Left colon (tissue), 2 donors: ENCODE measurements at regions not wholly inside any gene's neighbourhood (a gene's known extent, or its start where the extent isn't known, plus 50 kb on each side); places are given as distances from the start of the nearest gene placed in this dataset.
"Not testable (repeated sequence)": the region's sequence is repeated elsewhere in the genome, so short reads cannot be mapped to it uniquely, and the experiment has no call there.

Experiments
- ATAC-seq: fragments of 200-7000 bp; cut with Tn5 transposase; one replicate; pipeline ENCODE4 v1.9.1; 2020; ENCODE audit warnings: mild to moderate bottlenecking, moderate library complexity
- DNase-seq, 2 donors: peaks; one replicate each; pipeline ENCODE4 v3.0.0-alpha.2; 2020
- intact Hi-C, 2 donors: fragments of 100-400 bp; cut with DNase I in 1 of 2; cut with micrococcal nuclease in 1 of 2; formaldehyde crosslinking; loops; one replicate each; pipeline versions ENCODE4 v1.11.2 to v1.14.0; 2022; cut with DNase I, micrococcal nuclease
- donor health status: DM: no; HTN: no; CAD: no.
- donor health status: DM: yes; HTN: yes; CAD: no.

DNA sequence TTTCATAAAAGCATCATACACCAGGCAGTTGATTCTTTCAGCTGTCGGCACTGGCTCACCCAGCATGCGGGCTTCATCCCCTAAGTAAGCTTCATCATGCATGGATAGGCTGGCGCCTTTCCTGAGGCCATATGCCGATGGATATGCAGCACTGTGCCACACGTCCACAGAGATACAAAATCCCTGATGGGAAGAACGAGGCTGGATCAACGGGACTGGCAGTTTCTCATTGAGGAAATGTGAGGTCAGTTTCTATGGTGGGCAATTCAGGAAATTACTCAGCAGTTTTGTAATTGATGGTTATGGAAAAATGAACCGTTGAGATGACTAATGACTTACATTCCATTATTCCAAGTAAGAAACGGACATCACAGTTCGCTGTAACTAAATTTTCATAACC is 453.8 kb downstream of the TMEM121 start:
- intact Hi-C loops, result no loop called here
- DNase-seq, result no peak
- no peak for ATAC-seq

DNA sequence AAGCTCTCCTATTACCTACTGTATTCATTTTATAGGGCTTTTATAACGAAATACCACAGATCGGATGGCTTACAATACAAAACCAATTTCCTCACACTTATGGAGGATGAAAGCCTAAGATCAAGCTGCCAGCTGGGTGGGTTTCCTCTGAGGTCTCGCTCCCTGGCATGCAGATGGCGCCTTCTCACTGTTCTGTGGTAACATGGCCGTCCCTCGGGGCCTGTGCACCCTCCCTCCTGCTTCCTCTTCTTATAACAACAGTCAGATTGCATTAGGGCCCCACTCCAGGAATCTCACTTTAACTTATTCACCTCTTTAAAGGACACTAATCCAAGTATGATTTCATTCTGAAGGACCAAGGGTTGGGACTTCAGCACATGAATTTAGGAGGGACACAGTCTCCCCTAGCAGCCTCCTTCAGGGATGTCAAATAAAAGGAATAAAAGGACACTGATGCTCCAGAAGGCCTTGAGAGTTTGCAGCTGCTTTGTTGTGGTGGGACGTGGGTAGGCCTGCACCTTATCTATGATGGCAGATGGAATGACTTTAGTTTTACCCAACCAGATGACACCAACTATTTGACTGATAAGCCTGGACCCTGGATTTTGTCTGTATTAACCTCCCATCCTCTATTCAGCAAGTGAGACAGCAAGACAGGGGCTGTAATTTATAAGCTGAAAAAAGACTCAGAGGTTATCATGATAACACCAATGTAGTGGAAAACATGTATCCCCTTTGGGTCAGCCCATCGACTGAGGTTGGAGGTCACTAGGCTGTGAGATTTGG is 455.3 kb downstream of the TMEM121 start:
- not testable (repeated sequence) for ATAC-seq

DNA sequence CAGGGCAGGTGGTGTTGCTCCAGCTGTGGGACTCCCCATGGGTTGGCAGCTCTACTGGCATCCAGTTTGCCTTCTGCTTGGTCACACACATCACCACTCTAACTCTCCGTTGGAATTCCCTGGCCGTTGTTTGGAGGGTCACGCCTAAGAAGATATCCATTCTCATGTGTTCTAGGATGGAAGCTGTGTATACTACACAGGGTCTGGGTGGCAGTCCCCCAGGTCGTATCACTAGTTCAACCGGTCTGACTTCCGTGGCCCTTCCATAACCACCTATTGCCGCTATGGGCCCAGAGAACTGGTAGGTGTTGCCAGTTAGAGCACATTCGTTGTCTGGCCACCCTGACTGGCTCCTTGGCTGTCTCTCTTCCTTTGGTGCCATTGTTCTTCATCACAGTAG is 456.3 kb downstream of the TMEM121 start:
- DNase-seq (no peak), ATAC-seq (no peak)
- intact Hi-C loops, result no loop called here

More for the DNA sequence above, 455.3 kb downstream of the TMEM121 start:
- intact Hi-C loops, DNase-seq: not testable (repeated sequence)

DNA sequence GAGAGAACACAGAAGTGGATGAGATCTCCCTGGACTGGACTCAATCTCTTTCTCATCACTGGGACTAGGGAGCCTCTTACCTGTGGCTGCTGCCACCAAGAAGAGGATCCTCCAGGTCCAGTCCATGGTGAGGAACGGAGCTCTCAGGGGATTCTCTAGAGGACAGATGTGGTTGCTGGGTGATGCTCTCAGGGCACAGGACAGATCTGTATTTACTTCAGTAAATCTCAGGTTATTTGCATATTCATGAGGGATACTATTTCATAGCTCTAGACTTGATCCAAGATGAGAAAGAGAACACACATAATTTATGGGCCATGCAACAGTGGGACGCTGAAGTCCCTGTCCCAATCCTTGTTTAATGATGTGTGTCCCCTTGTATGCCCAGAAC is 460.5 kb downstream of the TMEM121 start:
- no peak for DNase-seq
- no peak for ATAC-seq
- intact Hi-C loops, result no loop called here

DNA sequence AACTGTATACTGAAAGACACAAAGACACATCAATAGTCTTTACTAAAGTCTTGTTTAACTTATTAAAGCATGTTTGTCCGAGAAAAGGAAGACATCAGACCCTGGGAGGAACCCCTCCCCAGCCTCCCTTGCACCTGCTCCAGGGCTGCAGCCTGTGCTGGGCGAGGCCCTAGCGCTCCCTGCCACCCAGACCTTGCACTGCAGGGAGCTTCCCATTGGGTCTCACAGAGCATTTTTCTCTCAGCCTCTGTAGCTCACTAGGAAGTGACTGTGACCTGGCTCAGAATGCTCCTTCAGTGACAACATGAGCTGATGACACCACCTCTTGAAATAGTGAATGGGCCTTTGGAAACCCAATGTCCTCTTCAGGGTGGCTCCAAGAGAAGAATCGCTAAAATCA is 461.2 kb downstream of the TMEM121 start:
- intact Hi-C loops, result no loop called here
- no peak for ATAC-seq
- DNase-seq, result no peak

DNA sequence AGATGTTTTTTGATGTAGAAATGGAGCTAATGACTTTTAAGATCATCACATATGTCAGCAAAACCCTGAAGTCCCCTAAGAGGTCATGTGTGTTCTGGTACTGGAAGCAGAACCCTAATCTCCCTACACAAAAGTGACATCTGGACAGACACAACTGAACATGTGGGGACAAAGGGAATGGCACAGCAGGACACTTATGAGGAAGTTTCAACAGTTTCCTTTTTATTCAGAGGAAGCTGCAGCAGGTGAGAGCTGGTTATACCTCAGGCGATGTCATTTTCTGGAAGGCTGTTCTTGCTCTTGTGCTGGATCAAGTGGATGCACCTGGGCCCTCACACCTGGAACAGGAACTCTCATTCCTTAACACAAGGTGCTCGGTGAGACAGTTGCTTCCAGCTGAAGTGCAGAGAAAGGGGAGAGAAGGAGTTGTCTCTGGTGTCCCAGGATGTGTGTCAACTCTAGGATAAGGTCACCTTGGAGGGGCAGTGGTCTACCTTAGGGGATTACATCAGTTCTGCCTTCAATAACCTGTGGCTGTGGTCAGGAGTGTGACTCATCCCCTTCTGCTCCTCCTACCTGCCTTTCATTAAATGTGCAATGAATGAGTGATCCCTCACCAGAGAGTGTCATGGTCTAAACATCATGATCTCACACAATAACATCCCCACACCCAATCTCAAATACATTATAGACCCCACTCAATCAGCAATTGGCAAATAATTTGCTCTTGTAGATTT is 463.4 kb downstream of the TMEM121 start:
- DNase-seq (no peak), ATAC-seq (no peak)
- intact Hi-C loops, result no loop called here

DNA sequence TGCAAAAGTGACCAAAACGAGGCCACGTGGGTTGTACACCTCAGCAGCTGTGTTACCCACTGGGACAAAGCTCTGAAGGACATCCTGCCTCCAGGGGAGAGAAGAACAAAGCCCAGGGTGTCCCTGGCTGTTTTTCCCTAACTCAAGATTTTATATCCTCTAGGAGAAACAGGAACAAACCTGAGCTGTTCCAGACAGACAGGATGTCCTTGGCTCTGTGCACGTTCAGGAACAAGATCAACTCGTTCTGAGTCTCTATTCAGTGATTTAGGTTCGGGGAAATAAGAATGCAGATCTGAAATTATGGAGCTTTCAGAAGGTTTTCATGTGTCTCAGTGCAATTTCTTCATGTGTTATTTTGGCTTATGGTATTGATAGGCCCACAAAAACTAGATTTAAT is 465.3 kb downstream of the TMEM121 start:
- DNase-seq, intact Hi-C loops: not testable (repeated sequence)

DNA sequence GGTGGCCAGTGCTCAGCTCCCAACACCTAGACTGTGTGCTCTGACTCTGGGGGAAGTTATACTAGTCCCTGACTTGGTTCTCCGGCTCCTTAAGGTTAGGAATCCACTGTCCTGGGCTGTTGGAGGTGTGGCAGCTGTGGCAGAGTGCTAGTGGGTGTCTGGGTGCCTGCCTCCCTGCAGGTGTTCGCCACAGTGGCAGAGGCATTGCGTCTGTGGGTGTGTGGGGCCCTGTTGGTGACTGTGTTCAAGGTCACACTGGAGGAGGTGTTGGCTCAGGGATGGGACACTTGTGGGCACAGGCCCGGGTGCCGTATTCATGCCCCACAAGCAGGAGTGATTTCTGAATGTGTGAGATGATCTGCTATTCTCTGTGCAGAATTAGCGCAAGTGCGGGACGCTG is 467.4 kb downstream of the TMEM121 start:
- intact Hi-C loops, result no loop called here
- no peak for DNase-seq

More for the DNA sequence above, 465.3 kb downstream of the TMEM121 start:
- ATAC-seq, result not testable (repeated sequence)

DNA sequence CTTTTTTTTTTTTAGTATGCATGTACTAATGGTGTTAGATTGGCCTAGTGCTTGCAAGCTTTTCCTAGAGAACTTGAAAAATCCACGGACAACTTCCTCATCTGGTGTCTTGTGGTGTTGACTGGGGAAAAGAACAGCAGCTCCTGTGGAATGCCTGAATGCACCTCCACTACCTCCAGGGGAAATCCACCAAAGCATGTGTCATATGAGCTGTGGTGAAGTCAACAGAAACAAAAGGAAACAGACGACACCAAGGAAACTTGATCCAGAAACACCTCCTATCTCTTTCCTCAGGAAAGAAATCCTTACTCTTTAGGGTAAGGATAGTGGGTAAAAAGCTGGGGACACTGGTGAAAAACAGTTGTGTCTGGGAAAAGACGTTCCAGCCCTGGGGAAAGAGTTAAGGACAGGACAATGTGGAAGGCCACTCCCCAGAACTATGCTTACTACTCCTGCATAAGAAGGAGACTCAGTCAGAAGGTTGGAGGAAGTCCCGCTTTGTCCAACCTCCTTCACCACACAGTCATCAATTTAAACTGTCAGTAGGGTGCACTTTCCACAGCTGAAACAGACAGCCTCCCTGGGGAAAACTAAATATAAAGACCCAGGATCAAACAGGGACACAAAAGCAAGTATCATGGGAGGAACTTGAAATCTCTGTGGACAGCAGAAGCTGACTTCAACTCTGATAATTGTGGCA is 468.8 kb downstream of the TMEM121 start:
- ATAC-seq, intact Hi-C loops, DNase-seq: not testable (repeated sequence)

More for the DNA sequence above, 467.4 kb downstream of the TMEM121 start:
- ATAC-seq, result no peak

DNA sequence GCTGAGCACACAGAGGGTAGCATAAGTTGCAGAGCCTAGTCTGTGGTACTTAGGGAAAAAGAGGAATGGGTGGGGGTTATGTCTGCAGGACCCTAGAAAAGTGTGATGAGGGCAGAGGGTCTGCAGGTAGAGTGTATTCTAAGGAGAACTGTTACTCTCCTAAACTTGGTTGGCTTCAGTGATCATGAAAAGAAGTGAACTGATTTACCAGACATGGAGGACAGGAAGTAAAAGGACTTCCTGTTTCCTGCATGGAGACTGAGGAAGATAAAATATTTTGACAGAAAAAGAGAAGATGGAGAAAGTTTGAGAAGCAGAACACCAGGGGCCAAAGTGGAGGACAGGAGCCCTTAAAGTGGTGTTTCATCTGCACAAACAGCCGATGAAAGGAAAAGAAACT is 472.2 kb downstream of the TMEM121 start:
- intact Hi-C loops, DNase-seq, ATAC-seq: not testable (repeated sequence)

DNA sequence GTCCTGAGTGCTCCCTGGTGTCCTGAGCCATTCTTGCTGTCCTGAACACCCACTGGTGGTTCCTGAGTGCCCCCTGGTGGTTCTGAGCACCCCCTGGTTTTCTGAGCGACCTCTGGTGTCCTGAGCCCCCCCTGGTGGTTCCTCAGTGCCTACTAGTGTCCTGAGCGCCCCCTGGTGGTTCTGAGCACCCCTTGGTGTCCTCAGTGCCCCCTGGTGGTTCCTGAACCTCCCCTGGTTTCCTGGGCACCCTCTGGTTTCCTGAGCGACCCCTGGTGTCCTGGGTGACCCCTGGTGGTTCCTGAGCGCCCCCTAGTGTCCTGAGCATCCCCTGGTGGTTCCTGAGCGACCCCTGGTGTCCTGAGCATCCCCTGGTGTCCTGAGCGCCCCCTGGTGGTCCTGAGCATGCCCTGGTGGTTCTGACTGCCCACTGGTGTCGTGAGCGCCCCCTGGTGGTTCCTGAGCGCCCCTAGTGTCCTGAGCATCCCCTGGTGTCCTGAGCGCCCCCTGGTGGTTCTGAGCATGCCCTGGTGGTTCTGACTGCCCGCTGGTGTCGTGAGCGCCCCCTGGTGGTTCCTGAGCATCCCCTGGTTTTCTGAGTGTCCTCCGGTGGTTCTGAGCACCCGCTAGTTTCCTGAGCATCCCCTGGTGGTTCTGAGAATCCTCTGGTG is 473.1 kb downstream of the TMEM121 start:
- peak; percentile 56 for ATAC-seq
- DNase-seq, result peak; percentile 38 to 78
- intact Hi-C loops, result no loop called here

DNA sequence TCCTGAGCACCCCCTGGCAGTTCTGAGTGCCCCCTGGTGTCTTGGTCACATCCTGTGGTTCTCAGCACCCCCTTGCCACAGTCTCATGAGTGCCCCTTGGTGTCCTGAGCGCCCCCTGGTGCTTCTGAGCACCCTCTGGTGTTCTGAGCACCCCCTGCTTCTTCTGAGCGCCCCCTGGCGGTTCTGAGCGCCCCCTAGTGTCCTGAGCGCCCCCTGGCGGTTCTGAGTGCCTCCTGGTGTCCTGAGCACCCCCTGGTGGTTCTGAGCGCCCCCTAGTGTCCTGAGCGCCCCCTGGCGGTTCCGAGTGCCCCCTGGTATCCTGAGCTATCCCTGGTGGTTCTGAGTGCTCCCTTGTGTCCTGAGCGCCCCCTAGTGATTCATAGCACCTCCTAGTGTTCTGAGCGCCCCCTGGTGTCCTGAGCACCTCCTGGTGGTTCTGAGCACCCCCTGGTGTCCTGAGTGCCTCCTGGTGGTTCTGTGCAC is 473.7 kb downstream of the TMEM121 start:
- intact Hi-C loops, ATAC-seq, DNase-seq: not testable (repeated sequence)

DNA sequence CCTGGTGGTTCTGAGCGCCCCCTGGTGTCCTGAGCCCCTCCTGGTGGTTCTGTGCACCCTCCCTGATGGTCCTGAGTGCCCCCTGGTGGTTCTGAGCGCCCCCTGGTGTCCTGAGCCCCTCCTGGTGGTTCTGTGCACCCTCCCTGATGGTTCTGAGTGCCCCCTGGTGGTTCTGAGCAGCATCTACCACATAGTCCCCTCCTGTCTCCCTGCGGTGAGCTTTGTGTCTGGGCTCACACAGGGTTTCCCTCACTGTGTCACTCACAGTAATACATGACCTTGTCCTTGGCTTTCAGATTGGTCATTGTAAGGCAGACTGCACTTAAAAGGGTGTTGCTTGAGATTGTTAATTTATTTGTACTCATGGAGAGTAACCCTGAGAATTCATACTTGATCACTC is 474.9 kb downstream of the TMEM121 start:
- ATAC-seq, DNase-seq, intact Hi-C loops: not testable (repeated sequence)

DNA sequence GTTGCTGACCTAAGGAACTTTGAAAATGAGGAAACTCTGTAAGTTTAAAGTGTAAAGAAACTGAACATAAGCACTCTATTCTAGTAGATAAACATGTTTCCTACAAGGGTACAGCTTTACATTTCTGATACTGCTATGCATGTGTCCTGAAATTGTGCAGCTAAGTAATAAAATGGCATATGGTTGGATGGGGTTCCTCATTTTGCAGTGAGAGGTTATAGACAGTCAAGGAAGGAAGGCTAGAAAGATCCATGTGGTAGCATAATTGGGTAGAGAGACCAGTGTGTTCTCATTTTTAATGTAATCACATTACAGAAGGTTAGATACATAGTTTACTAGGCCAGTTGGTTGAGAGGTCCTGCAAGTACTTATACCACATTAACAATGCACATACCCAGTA is 477.0 kb downstream of the TMEM121 start:
- no peak for ATAC-seq
- DNase-seq, result no peak
- intact Hi-C loops, result no loop called here

DNA sequence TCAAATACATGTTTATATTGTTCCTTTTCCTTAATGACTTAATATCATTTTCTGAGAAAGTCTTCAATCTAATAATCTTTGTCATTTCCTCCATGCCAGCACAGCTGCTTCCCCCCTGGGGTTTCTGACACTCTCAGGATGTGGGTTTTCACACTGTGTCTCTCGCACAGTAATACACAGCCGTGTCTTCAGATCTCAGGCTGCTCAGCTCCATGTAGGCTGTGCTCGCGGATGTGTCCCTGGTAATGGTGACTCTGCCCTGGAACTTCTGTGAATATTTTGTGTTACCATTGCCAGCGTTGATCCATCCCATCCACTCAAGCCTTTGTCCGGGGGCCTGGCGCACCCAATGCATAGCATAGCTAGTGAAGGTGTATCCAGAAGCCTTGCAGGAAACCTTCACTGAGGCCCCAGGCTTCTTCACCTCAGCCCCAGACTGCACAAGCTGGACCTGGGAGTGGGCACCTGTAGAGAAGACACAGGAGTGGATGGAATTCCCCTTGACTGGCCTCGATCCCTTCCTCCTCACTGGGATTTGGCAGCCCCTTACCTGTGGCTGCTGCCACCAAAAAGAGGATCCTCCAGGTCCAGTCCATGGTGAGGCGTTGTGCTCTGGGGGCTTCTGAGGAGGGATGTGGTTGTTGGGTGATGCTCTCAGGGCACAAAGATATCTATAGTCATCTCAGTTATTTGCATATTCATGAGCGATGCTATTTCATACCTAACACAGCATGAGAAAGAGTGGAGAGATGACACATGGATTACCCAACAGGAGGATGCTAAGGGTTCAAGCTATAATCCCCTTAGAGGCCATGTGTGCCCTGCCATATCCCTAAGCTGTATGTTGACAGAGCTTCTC is 478.8 kb downstream of the TMEM121 start:
- intact Hi-C loops, result not testable (repeated sequence)
- ATAC-seq (peak; percentile 9), DNase-seq (peak in 1 of 2 donors; percentile 20)

DNA sequence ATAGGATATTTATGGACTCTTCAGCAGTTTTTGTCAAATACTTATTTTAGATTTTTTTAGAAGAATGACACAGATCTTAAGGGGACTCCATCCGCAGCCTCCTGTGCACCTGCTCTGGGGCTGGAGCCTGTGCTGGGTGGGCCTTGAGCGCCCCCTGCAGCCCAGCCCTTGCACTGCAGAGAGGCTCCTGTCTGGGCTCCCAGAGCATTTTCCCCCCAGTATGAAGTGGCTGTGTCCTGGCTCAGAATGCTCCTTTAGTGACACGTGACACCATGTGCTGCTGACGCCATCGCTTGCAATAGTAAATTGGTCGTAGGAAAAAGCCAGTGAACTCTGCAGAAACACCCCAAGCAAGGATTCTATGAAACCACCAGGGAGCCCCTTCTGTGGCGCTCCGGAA is 479.7 kb downstream of the TMEM121 start:
- DNase-seq, ATAC-seq, intact Hi-C loops: not testable (repeated sequence)

DNA sequence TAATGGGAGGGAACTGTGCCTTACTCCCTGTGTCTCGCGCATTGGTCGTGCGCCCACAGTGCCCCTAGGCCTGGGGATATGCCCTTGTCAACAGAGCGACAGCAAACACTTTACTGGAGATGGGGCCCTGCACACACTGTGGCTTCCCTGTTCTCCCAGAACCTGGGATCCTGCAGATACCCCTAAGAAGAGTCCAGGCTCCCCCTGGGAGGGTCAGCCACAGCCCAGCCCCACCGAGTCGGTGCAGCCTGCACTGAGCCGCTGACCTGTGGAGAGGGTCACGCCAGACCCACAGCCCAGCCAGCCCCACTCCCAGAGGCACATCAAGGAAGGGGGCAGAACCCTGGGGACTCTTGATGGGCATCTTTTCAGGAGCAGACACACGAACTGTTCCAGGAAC is 480.3 kb downstream of the TMEM121 start:
- DNase-seq, ATAC-seq, intact Hi-C loops: not testable (repeated sequence)

DNA sequence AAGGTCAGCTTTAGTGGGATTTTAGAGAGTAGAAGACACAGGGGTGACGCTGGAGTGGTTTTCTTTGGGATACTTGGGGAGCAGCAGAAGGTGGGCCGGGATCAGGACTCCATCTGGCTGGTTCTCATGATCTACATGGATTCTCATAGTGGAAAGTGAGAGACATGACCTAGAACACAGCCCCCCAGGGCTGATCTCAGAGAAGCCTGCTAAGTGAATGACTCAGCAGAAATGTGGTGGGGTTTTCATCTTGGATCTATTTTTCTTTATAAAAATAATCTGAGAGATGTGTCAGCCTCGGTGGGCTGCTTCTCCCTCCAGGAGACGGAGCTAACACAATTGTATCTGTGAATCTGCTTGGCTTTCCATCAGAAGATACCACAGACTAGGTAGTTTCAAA is 484.4 kb downstream of the TMEM121 start:
- no peak for DNase-seq
- ATAC-seq, result no peak
- intact Hi-C loops, result no loop called here
